ENCODE measurements at regions not wholly inside any gene's neighbourhood (a gene's known extent, or its start where the extent isn't known, plus 50 kb on each side); places are given as distances from the start of the nearest gene placed in this dataset.
A peak's percentile ranks its signal among the peaks of the same experiment; 100 is the strongest.

GRCh38 chr12:39240587-39240986 lies 202.3 kb downstream of the KIF21A start:
- DNase-seq = no peak

DNA sequence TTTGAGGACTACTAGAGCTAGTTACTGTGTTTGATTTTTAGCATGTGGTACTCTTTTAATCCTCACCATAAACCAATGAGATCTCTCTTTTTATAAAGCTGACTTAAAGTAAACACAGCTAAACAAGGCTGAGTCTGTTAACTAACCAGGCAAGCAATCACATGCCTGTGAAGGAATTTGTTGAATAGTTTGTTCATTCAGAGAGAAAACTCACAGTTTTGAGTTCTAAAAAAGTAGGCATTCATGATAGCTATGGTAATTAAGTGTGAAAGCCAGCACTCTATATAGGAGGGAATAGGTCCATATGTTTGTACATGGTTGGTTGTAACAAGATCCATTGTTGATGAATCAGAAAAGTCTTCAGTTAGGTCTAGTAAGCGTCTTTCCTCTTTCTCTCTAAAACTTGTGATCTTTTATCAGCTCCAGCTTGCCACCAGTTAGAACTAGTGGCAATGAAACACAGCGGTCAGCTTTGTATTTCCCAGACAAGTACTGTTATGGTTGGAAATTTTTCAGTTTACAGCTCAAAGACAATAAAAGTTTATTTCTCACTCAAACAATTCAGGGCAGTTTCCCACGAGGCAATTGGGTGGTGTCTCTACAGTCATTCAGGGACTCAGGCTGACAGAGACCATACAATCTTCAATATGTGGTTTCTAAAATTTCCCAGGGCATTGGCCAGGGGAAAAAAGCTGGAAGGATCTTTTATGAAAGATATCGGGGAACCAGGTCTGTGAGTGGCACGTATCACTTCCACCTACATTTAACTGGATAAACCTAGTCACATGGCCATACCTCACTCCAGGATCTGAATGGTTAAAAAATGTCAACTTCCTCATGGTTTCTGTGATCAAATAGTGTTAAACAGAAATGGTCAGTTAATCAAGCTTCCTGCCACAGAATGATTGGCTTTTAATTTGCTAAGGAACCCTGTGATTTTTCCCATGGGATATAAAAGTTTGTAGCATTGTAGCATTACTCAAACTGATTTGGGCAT lies 203.1 kb downstream of the KIF21A start:
- no peak for DNase-seq

GRCh38 chr12:39237004-39237403 lies 205.9 kb downstream of the KIF21A start:
- no peak for DNase-seq

DNA sequence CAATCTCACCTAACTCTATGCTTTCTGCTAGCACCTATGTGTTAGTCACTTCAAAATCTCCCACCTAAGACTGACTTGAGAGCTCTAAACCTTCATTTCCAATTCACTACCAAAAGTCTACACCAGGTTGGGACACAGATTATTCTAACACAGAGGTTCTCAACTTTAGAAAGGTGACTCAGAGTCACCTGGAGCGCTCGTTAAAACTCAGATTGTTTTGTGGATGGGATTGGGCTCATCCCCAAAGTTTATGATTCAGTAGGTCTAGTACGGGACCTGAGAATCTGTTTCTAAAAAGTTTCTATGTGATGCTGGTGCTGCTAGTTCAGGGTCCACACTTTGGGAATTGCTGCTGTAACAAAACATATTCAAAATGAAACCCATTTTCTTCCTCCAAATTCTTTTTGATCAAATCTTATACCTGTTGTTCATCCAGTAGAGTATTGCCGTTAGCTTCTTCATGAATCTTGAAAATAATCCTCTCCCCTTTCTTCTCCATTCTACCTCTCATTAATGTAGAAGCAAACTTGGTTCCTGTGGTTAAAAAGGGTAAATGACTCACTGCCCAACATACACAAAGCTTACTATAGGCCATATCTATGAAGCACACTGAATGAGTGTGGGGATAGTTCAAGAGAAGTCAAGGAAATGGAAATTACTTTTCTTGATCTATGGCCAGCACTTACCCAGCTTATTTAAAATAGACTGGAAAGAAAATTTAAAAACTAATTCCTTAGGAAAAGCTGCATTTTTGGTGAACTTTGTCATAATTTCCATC lies 206.7 kb downstream of the KIF21A start:
- DNase-seq = no peak

DNA sequence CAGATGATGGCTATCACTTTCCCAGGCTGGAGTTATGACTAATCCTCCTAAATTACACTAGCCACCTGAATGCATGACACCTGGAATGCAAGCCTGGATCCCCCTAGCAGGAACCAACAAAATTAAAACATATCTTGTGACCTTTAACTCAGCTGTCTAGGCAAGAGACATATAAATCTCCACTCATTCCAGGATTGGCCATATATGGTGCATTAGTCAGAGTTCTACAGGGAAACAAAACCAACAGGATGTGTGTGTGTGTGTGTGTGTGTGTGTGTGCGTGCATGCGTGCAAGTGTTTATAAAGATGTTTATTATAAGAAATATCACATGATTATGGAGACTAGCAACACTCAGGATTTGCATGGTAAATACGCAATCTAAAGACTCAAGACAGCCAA lies 212.8 kb downstream of the KIF21A start:
- DNase-seq = no peak

DNA sequence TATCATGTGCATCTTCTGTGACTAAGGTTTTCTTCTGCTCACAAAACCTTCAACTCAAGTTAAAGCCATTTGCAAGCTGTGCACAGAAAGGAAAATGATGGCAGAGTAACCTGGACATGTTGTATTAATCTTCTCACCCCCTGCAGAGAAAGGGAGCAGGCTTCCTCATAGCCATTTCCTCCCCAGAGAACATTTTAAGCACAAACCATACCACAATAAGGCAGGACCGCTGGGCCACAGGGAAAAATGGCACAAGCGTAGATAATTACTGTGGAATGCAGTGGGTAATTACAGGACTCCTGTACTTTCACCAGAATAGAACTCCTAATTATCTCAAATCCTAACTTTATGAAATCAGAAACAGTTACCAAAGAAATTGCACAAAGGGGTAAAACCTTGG lies 215.7 kb downstream of the KIF21A start:
- DNase-seq = no peak

- no peak for DNase-seq
Observed at GRCh38 chr12:39224971-39225370, 217.9 kb downstream of the KIF21A start.

GRCh38 chr12:39205969-39206368 lies 237.0 kb downstream of the KIF21A start:
- DNase-seq = no peak

DNA sequence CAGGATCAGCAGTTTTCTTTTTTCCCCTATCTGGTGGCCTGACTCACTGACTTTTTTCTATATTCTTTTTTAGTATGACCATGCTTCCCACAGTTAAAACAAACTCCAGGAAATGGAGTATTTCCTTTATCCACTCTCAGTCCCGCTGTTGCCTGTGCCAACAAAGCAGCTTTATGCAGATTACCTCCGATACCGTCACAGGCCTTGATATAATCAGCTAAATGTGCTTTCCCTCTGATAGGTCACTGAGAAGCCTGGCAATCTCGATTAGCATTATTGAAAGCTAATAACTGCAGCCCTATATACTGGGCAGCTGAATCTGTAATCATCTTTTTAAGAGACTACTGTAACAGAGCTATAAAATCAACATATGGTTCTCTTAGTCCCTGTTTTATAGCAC lies 243.6 kb downstream of the KIF21A start:
- no peak for DNase-seq

DNA sequence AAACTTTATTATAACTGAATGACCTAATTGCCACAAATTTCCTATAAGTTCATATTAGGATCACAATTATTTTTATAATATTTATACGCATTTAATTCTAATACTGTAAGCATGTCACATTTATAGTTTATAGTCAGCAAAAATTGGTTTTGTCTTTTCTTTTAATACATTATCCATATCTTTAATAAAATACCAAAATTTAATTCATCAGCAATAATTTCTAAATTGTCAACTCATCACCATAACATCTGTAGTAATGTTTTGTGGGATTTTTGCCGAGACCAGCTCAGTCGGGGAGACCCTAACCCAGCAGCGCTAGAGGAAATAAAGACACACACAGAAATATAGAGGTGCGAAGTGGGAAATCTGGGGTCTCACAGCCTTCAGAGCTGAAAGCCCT lies 254.2 kb downstream of the KIF21A start:
- DNase-seq = no peak

DNA sequence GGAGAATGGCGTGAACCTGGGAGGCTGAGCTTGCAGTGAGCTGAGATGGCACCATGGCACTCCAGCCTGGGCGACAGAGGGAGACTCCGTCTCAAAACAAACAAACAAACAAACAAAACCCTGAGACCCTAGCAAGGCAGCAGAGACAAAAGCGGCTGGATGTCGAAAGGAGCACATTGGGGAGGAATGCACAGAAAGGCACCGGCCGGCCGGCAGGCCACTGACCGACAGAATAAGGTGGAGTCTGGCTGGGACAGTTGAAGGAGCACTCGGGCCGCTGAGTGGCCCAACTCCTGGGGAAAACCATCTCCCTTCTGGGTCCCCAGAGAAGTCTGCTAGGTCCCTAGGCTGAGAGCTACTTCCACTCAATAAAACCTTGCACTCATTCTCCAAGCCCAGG lies 256.2 kb downstream of the KIF21A start:
- no peak for DNase-seq

DNA sequence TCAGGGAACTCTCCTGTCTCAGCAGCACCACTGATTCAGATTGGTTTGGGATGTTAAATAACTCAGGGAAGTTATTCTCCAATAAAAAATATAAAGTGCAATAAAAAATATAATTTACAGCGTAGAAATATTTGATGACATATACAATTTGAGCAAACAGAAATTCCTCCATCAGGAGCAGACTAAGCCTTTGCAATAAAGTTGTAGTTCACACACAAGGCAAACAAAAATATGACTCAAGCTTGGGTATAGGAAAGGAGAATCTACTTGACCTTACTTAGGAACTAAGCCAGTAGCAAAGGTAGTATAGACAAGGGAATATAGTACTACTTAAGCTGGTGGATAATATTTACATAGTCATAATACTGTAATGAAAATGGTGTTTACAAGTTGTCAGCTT lies 264.1 kb downstream of the KIF21A start:
- no peak for DNase-seq

- DNase-seq = no peak
Observed at GRCh38 chr12:39176356-39176755, 266.6 kb downstream of the KIF21A start.

DNA sequence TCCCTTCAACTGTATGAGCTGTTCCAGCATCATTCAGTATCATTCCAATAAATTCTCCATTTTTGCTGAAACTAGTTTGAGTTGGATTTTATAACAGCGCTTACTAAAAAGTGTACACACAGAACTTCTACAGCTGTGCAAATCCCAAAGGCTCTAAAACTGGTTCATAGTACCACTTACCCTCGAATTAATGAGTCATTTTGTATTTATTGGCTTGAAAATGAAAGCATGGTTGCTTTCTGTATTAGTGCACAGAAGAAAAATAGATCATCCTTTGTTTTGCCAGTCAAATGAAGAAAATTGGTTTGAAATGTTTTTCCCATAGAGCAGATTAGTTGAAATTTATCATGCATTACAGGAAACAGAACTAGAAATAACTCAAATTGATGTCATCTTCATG lies 268.3 kb upstream of the CPNE8 start:
- DNase-seq = no peak

DNA sequence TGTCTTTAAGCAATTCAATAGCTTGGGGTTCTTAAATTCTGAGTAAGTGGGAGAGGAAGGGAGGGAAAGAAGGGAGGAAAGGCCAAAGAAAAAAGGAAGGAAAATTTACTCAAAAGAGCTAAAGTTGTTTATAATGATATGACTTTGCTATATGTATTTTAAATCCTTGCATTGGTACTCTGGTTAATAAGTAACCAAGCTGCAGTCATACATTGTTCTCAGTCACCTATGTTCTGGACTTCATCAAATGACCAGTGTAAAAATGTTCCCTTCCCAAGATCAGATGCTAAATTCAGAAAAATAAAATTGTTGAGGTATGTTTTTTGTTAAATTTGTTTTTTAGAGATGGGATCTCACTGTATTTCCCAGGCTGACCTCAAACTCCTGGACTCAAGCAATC lies 259.9 kb upstream of the CPNE8 start:
- no peak for DNase-seq

GRCh38 chr12:39161465-39162085 lies 256.2 kb upstream of the CPNE8 start:
- no peak for DNase-seq

- DNase-seq = no peak
Observed at GRCh38 chr12:39157696-39158342, 252.4 kb upstream of the CPNE8 start.

GRCh38 chr12:39145175-39145999 lies 240.0 kb upstream of the CPNE8 start:
- DNase-seq = peak; percentile 23

- DNase-seq = no peak
Observed at GRCh38 chr12:39144613-39145061, 239.2 kb upstream of the CPNE8 start.

GRCh38 chr12:39138268-39138667 lies 232.9 kb upstream of the CPNE8 start:
- no peak for DNase-seq

DNA sequence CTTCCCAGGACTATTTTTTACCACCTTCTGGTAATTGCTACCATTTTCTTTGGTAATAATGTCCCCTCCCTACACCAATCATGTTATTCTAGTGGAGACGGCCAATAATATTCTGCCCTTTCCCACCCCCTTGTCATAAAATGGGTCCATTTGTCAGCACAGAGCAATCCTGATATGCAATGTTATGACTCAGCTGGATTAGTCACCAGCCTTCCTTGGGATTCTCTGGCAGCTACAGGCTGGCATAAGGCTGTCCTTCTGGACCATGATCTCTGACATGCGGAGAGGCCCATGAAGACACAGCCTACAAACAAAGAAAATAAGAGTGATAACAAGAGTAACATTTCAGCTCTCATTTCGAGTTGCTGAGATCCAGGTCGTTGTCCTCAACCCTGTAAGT lies 222.0 kb upstream of the CPNE8 start:
- DNase-seq = no peak

DNA sequence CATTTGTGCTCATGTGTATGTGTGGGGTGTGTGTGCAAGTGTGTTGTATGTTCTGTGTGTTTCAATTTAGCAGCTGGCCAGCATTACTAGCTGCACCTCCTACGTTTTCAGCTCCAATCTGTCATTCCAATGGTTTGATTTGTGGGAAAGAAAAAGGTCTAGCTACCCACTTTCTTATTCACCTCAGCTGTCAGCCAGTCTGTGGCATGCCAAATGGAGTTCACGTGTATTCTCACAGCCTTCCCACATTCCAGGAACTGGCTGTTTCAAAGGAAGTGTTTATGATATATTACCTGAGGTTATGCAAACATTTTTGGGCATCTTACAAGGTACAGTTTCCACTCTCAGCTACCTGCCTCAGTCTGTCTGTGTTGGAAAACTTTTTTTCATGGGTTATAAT lies 220.2 kb upstream of the CPNE8 start:
- no peak for DNase-seq

Measured in hematopoietic multipotent progenitor cell treated with erythropoietin and hydrocortisone succinate and interleukin-3 and kit ligand, for 8 days (in vitro differentiated cells).